ENCODE measurements at regions not wholly inside any gene's neighbourhood (a gene's known extent, or its start where the extent isn't known, plus 50 kb on each side); places are given as distances from the start of the nearest gene placed in this dataset.
A peak's percentile ranks its signal among the peaks of the same experiment; 100 is the strongest.

DNA sequence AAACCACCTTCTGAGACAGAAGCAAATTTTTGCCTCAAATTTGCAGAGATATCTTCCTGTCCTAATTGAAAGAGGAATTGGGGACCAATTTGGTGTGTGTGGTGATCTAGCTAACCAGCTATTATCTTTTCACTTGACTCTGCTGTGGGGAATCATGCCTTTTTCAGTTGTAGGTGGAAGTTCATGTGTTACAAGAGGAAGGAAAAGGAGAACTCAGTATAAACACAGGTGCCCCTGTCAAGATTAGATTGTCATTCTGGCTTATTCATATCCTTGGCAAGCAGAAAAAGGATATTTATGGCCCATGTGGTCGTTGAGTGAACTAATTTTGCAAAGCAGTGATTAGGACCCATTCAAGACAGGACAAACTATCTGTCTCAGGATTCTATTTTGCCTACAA, 336.8 kb upstream of the SLC30A5 start:
- ChIA-PET POLR2A (no interaction called here), CTCF (ENCODE audit: low intra/inter-chr PET ratio) (no interaction called here)
- Histone ChIP-seq H3K4me1 (replicated peaks in 1 of 2; ENCODE audit: control insufficient read depth in 2 of 2, insufficient read depth in 2 of 2, low read length in 2 of 2) (no peaks in the 10 kb centered on the region), H3K9me3 (replicated peaks; ENCODE audit: control insufficient read depth, insufficient read depth, low read depth, low read length) (no peaks in the 10 kb centered on the region), H3K4me2 (ENCODE audit: insufficient read depth, low read length) (no peak overlapping the region), H4K20me1 (replicated peaks; ENCODE audit: control insufficient read depth, insufficient read depth, low read length) (no peaks in the 10 kb centered on the region), H3K36me3 (ENCODE audit: control insufficient read depth, insufficient read depth, low read length) (no peaks in the 10 kb centered on the region), H3K27ac (ENCODE audit: extremely low read depth, low read depth, low read length) (no peak overlapping the region), H3K9me1 (ENCODE audit: control insufficient read depth, insufficient read depth, low read length) (no peaks in the 10 kb centered on the region), H3K79me2 (ENCODE audit: control insufficient read depth, insufficient read depth, low read length) (no peaks in the 10 kb centered on the region), H2AFZ (ENCODE audit: low read depth, low read length) (no peak overlapping the region), H3K9ac (ENCODE audit: insufficient read depth in 1 of 2, low read depth in 2 of 2, low read length in 2 of 2) (no peak overlapping the region), H3K27me3 (ENCODE audit: control insufficient read depth in 2 of 2, insufficient read depth in 2 of 2, low read length in 2 of 2) (peaks cover 0 to 1% of the 10 kb centered on the region in 2 experiments; a peak in 1 of 5 replicates), H3K4me3 (no peak overlapping the region)
- no peak for FAIRE-seq
- ATAC-seq, result no peak
- intact Hi-C loops (cut with micrococcal nuclease), result no loop called here
- TF ChIP-seq HNRNPK (IDR thresholded peaks at IDR 0.05; ENCODE audit: low read depth, low read length, poor library complexity, severe bottlenecking) (no peak), CBFA2T3 (IDR thresholded peaks at IDR 0.05) (0 out of 2 replicates have a peak, but pooled peaks have one; percentile 29), NFE2L1 (tag; IDR thresholded peaks at IDR 0.05; ENCODE audit: borderline replicate concordance, low read depth) (no peak), ZKSCAN1 (IDR thresholded peaks at IDR 0.05; ENCODE audit: low read depth, low read length) (no peak), ASH1L (IDR thresholded peaks at IDR 0.05; ENCODE audit: borderline replicate concordance, low read depth, partially characterized antibody) (no peak), ZNF217 (CRISPR knock-in tag; IDR thresholded peaks at IDR 0.05) (no peak), SRSF9 (IDR thresholded peaks at IDR 0.05; ENCODE audit: borderline replicate concordance, low read depth, low read length) (no peak)
- DNase-seq (ENCODE audit: extremely low read depth in 1 of 4, low spot score in 3 of 4), result no peak
- no TSS peak for BruUV-seq (replicated peaks)
- 0% methylated on average over 1 of the region's 1 CpG for WGBS (ENCODE audit: insufficient coverage, low coverage, missing lambda C conversion rate)
- in situ Hi-C loops (cut with MboI), result no loop called here

- DNase-seq (ENCODE audit: extremely low read depth in 1 of 4, low spot score in 3 of 4), result no peak
- WGBS (ENCODE audit: insufficient coverage, low coverage, missing lambda C conversion rate), result 0% methylated on average over 1 of the region's 1 CpG
- no peak for ATAC-seq
- Histone ChIP-seq H3K4me1 (replicated peaks in 1 of 2; ENCODE audit: control insufficient read depth in 2 of 2, insufficient read depth in 2 of 2, low read length in 2 of 2) (no peaks in the 10 kb centered on the region), H2AFZ (ENCODE audit: low read depth, low read length) (no peak overlapping the region), H3K4me3 (no peak overlapping the region), H3K27me3 (ENCODE audit: control insufficient read depth in 2 of 2, insufficient read depth in 2 of 2, low read length in 2 of 2) (no peaks in the 10 kb centered on the region), H4K20me1 (replicated peaks; ENCODE audit: control insufficient read depth, insufficient read depth, low read length) (no peaks in the 10 kb centered on the region), H3K9ac (ENCODE audit: insufficient read depth in 1 of 2, low read depth in 2 of 2, low read length in 2 of 2) (no peak overlapping the region), H3K27ac (ENCODE audit: extremely low read depth, low read depth, low read length) (no peak overlapping the region), H3K79me2 (ENCODE audit: control insufficient read depth, insufficient read depth, low read length) (no peaks in the 10 kb centered on the region), H3K36me3 (ENCODE audit: control insufficient read depth, insufficient read depth, low read length) (no peaks in the 10 kb centered on the region), H3K9me1 (ENCODE audit: control insufficient read depth, insufficient read depth, low read length) (no peaks in the 10 kb centered on the region), H3K9me3 (replicated peaks; ENCODE audit: control insufficient read depth, insufficient read depth, low read depth, low read length) (no peaks in the 10 kb centered on the region), H3K4me2 (ENCODE audit: insufficient read depth, low read length) (no peak overlapping the region)
- ChIA-PET POLR2A (no interaction called here), CTCF (ENCODE audit: low intra/inter-chr PET ratio) (no interaction called here)
- BruUV-seq (replicated peaks), result no TSS peak
- FAIRE-seq, result no peak
- intact Hi-C loops (cut with micrococcal nuclease), result no loop called here
- in situ Hi-C loops (cut with MboI), result no loop called here
- TF ChIP-seq NCOA1 (IDR thresholded peaks at IDR 0.05; ENCODE audit: low read depth) (no peak), FOSL1 (tag; conservative IDR thresholded peaks at IDR 0.05) (no peak), GABPA (tag; conservative IDR thresholded peaks at IDR 0.05; ENCODE audit: low read depth) (no peak), ZNF75A (CRISPR knock-in tag; IDR thresholded peaks at IDR 0.05) (no peak), EGR1 (conservative IDR thresholded peaks at IDR 0.05) (no peak), ILF3 (IDR thresholded peaks at IDR 0.05; ENCODE audit: borderline replicate concordance) (no peak), ZNF124 (CRISPR knock-in tag; IDR thresholded peaks at IDR 0.05) (no peak), PCBP1 (IDR thresholded peaks at IDR 0.05; ENCODE audit: low read depth, low read length, poor library complexity, severe bottlenecking) (no peak), ZNF780A (CRISPR knock-in tag; IDR thresholded peaks at IDR 0.05) (no peak)
- TF ChIP-seq, protein P1, sequence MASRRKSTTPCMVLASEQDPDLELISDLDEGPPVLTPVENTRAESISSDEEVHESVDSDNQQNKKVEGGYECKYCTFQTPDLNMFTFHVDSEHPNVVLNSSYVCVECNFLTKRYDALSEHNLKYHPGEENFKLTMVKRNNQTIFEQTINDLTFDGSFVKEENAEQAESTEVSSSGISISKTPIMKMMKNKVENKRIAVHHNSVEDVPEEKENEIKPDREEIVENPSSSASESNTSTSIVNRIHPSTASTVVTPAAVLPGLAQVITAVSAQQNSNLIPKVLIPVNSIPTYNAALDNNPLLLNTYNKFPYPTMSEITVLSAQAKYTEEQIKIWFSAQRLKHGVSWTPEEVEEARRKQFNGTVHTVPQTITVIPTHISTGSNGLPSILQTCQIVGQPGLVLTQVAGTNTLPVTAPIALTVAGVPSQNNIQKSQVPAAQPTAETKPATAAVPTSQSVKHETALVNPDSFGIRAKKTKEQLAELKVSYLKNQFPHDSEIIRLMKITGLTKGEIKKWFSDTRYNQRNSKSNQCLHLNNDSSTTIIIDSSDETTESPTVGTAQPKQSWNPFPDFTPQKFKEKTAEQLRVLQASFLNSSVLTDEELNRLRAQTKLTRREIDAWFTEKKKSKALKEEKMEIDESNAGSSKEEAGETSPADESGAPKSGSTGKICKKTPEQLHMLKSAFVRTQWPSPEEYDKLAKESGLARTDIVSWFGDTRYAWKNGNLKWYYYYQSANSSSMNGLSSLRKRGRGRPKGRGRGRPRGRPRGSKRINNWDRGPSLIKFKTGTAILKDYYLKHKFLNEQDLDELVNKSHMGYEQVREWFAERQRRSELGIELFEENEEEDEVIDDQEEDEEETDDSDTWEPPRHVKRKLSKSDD (conservative IDR thresholded peaks at IDR 0.05; ENCODE audit: low read length), result no peak
Observed at GRCh38 chr5:68757626-68758212, 336.1 kb upstream of the SLC30A5 start.

All from K562 (cell line).